HCT116 (cell line): ENCODE measurements at regions not wholly inside any gene's neighbourhood (a gene's known extent, or its start where the extent isn't known, plus 50 kb on each side); places are given as distances from the start of the nearest gene placed in this dataset.

Source experiments
- ATAC-seq: fragments of 200-7000 bp; cut with Tn5 transposase; 2 replicates; pipeline ENCODE4 v1.9.1; 2020; ENCODE audit warnings: mild to moderate bottlenecking, moderate library complexity
- BruUV-seq: library from RNA; stranded (reverse); fragments of 400-500 nt; replicated peaks from 2 replicates; lab custom pipeline; 2021; lab: Mats Ljungman, UMichigan
- CTCF ChIA-PET: fragments of 300-600 bp; sonication (Branson Sonifier 250); formaldehyde crosslinking; loops from one replicate; lab custom pipeline; 2021; ENCODE audit warnings: antibody characterized with exemption; lab: Charles Lee
- POLR2A ChIA-PET: fragments of 300-600, 350-600 bp; sonication (Branson Sonifier 250); formaldehyde crosslinking; loops from one replicate; lab custom pipeline; 2021; ENCODE audit warnings: antibody characterized with exemption; lab: Charles Lee
- RAD21 ChIA-PET, 2 experiments: fragments of 300-600 bp; sonication (Branson Sonifier 250); formaldehyde crosslinking; loops; one replicate each; lab custom pipeline; 2023; ENCODE audit warnings: low total read pairs in 2 of 2; ENCODE audit not compliant: uncharacterized antibody in 2 of 2, unreplicated experiment in 2 of 2, low non-redundant PET in 1 of 2; lab: Charles Lee
- DNase-seq: peaks from one replicate; pipeline ENCODE4 v3.0.0-alpha.2; 2010; ENCODE audit warnings: low read depth, low spot score
- H2AFZ ChIP-seq: fragments of 200-600 bp; shearing (Covaris generic), sonication (generic); 2 replicates; pipeline ENCODE4 v1.6.1; 2017; ENCODE audit warnings: low read depth, mixed run types, mixed read lengths, antibody characterized with exemption, low read length; ENCODE audit not compliant: poor library complexity, severe bottlenecking
- H3K27ac ChIP-seq: 2 replicates; pipeline ENCODE4 v1.5.1; 2012; ENCODE audit warnings: low read depth, low read length
- H3K27me3 ChIP-seq: fragments of 200-600 bp; sonication (generic); 2 replicates; pipeline ENCODE4 v1.6.1; 2016; ENCODE audit warnings: mixed run types, low read length, mixed read lengths; ENCODE audit not compliant: insufficient read depth
- H3K36me3 ChIP-seq, 2 experiments: fragments of 200-500 bp in 1 of 2; fragments of 200-600 bp in 1 of 2; sonication (Bioruptor generic) in 1 of 2; sonication (generic) in 1 of 2; 2 replicates each; pipeline versions ENCODE4 v1.5.1 to v1.6.1; 2014 to 2016; ENCODE audit warnings: low read length in 2 of 2, inconsistent platforms in 1 of 2, mixed read lengths in 1 of 2, mixed run types in 1 of 2; ENCODE audit not compliant: insufficient read depth in 2 of 2, control insufficient read depth in 1 of 2
- H3K4me1 ChIP-seq, 2 experiments: fragments of 200-600 bp in 1 of 2; sonication (generic) in 1 of 2; 2 replicates each; pipeline versions ENCODE4 v1.5.1 to v1.6.1; 2012 to 2017; ENCODE audit warnings: low read length in 2 of 2, inconsistent platforms in 1 of 2, mild to moderate bottlenecking in 1 of 2, mixed read lengths in 1 of 2, mixed run types in 1 of 2, moderate library complexity in 1 of 2; ENCODE audit not compliant: insufficient read depth in 2 of 2, control insufficient read depth in 1 of 2
- H3K4me2 ChIP-seq: fragments of 200-600 bp; sonication (generic); 2 replicates; pipeline ENCODE4 v1.6.1; 2017; ENCODE audit warnings: mixed run types, low read length, mixed read lengths
- H3K4me3 ChIP-seq, 2 experiments: fragments of 200-600 bp in 1 of 2; sonication (generic) in 1 of 2; replicated peaks in 1 of 2; 2 replicates each; pipeline ENCODE4 v1.5.1; 2011 to 2016; ENCODE audit warnings: low read length in 2 of 2, control low read depth in 1 of 2, low read depth in 1 of 2, mild to moderate bottlenecking in 1 of 2, mixed read lengths in 1 of 2, mixed run types in 1 of 2
- H3K79me2 ChIP-seq: fragments of 200-600 bp; sonication (generic); 2 replicates; pipeline ENCODE4 v1.6.1; 2017; ENCODE audit warnings: mild to moderate bottlenecking, mixed run types, low read length, moderate library complexity, mixed read lengths; ENCODE audit not compliant: insufficient read depth
- H3K9ac ChIP-seq: fragments of 200-600 bp; sonication (generic); 2 replicates; pipeline ENCODE4 v1.6.1; 2016; ENCODE audit warnings: low read length, mixed read lengths
- H3K9me2 ChIP-seq: fragments of 200-600 bp; sonication (generic), shearing (Covaris generic); 2 replicates; pipeline ENCODE4 v1.6.1; 2017; ENCODE audit warnings: mixed run types, mild to moderate bottlenecking, moderate library complexity; ENCODE audit not compliant: insufficient read depth
- H3K9me3 ChIP-seq, 2 experiments: fragments of 200-500 bp in 1 of 2; fragments of 200-600 bp in 1 of 2; sonication (Bioruptor generic) in 1 of 2; sonication (generic) in 1 of 2; 2 replicates each; pipeline ENCODE4 v1.6.1; 2014 to 2017; ENCODE audit warnings: low read length in 2 of 2, mixed read lengths in 2 of 2, inconsistent platforms in 1 of 2, low read depth in 1 of 2, mild to moderate bottlenecking in 1 of 2, mixed run types in 1 of 2, moderate library complexity in 1 of 2; ENCODE audit not compliant: control insufficient read depth in 1 of 2, insufficient read depth in 1 of 2
- H4K20me1 ChIP-seq: fragments of 200-600 bp; sonication (generic), shearing (Covaris generic); 2 replicates; pipeline ENCODE4 v1.6.1; 2017; ENCODE audit warnings: mixed run types, mild to moderate bottlenecking, moderate library complexity; ENCODE audit not compliant: insufficient read depth
- CBX3 ChIP-seq: IDR thresholded peaks from 2 replicates; pipeline ENCODE4 v1.6.1; 2012; ENCODE audit warnings: low read depth
- EGR1 ChIP-seq: IDR thresholded peaks from 2 replicates; pipeline ENCODE4 v1.6.1; 2012; ENCODE audit warnings: low read depth
- ELF1 ChIP-seq: IDR thresholded peaks from 2 replicates; pipeline ENCODE4 v1.6.1; 2012; ENCODE audit warnings: low read depth, borderline replicate concordance
- EZH2 ChIP-seq: fragments of 200-600 bp; sonication (generic); IDR thresholded peaks from 2 replicates; pipeline ENCODE4 v1.6.1; 2017; ENCODE audit warnings: antibody characterized with exemption, mixed run types
- EZH2phosphoT487 ChIP-seq: fragments of 200-600 bp; IDR thresholded peaks from 2 replicates; pipeline ENCODE4 v1.6.1; 2018; ENCODE audit warnings: antibody characterized with exemption, borderline replicate concordance
- FOSL1 ChIP-seq: IDR thresholded peaks from 2 replicates; pipeline ENCODE4 v1.6.1; 2012; ENCODE audit warnings: low read depth
- JUND ChIP-seq: IDR thresholded peaks from 2 replicates; pipeline ENCODE4 v1.6.1; 2012
- POLR2AphosphoS5 ChIP-seq: IDR thresholded peaks from 2 replicates; pipeline ENCODE4 v1.6.1; 2011; ENCODE audit warnings: mild to moderate bottlenecking, low read depth, low read length, moderate library complexity
- RAD21 ChIP-seq: IDR thresholded peaks from 2 replicates; pipeline ENCODE4 v1.6.1; 2012; ENCODE audit warnings: low read depth, mild to moderate bottlenecking
- SP1 ChIP-seq: IDR thresholded peaks from 2 replicates; pipeline ENCODE4 v1.6.1; 2012; ENCODE audit warnings: low read depth
- SRF ChIP-seq: IDR thresholded peaks from 2 replicates; pipeline ENCODE4 v1.6.1; 2012; ENCODE audit warnings: low read depth
- TCF7L2 ChIP-seq: IDR thresholded peaks from 2 replicates; pipeline ENCODE4 v1.7.0; 2011; ENCODE audit warnings: borderline replicate concordance, inconsistent platforms; ENCODE audit not compliant: insufficient read depth, insufficient read length; ENCODE audit errors: extremely low read depth
- YY1 ChIP-seq: IDR thresholded peaks from 2 replicates; pipeline ENCODE4 v1.6.1; 2011; ENCODE audit warnings: low read length, low read depth, moderate library complexity, mild to moderate bottlenecking; ENCODE audit not compliant: insufficient replicate concordance; ENCODE audit errors: extremely low read depth
- ZFX ChIP-seq: fragments of 450-650 bp; IDR thresholded peaks from 2 replicates; pipeline ENCODE4 v1.6.1; 2017
- ZNF274 ChIP-seq: fragments of 200-500 bp; sonication (Bioruptor generic); IDR thresholded peaks from 2 replicates; pipeline ENCODE4 v1.6.1; 2014; ENCODE audit warnings: mild to moderate bottlenecking, low read depth, low read length, inconsistent platforms
- intact Hi-C: fragments of 100-400 bp; cut with micrococcal nuclease; formaldehyde crosslinking; loops from 2 replicates; pipeline ENCODE4 v1.10.0; 2022
- TF ChIP-seq, protein P1 (sequence below): IDR thresholded peaks from 2 replicates; pipeline ENCODE4 v1.6.1; 2011; ENCODE audit warnings: mild to moderate bottlenecking, low read length, moderate library complexity; ENCODE audit not compliant: insufficient replicate concordance; ENCODE audit errors: extremely low read depth
- TF ChIP-seq, protein P2 (sequence below): IDR thresholded peaks from 2 replicates; pipeline ENCODE4 v1.6.1; 2012; ENCODE audit warnings: low read depth

DNA sequence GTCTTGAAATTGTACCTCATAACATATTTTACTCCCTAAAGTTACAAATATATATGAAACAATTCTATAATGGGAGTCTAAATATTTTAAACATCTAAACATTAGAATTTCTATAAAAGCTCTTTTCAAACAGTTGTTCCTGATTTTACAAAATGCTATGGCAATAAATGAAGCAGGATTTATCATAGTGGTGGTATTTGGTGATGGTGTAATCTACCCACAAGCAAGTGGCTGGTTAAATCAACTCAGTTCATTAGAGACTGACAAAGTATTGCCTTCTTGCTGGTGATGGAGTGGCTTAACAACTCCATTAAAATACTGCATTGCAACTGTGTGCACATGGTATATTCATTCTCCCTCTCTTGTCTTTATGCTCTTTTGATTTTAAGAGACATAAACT is 138.9 kb downstream of the PMAIP1 start:
- H3K9me2 ChIP-seq = no peaks in the 10 kb centered on the region
- POLR2A ChIA-PET = no interaction called here
- no peak overlapping the region for H3K9ac ChIP-seq
- H4K20me1 ChIP-seq = no peaks in the 10 kb centered on the region
- H3K27ac ChIP-seq = no peak overlapping the region
- H3K4me3 ChIP-seq = no peak overlapping the region
- H3K36me3 ChIP-seq = no peaks in the 10 kb centered on the region
- CTCF ChIA-PET = no interaction called here
- RAD21 ChIA-PET = no interaction called here
- no peak overlapping the region for H2AFZ ChIP-seq
- ATAC-seq = no peak
- no peaks in the 10 kb centered on the region for H3K79me2 ChIP-seq
- no peaks in the 10 kb centered on the region for H3K27me3 ChIP-seq
- BruUV-seq = no TSS peak
- no peak for TF ChIP-seq ZFX
- no peak for TF ChIP-seq EGR1
- TF ChIP-seq YY1 = no peak
- no peak for TF ChIP-seq RAD21
- TF ChIP-seq, protein P1, sequence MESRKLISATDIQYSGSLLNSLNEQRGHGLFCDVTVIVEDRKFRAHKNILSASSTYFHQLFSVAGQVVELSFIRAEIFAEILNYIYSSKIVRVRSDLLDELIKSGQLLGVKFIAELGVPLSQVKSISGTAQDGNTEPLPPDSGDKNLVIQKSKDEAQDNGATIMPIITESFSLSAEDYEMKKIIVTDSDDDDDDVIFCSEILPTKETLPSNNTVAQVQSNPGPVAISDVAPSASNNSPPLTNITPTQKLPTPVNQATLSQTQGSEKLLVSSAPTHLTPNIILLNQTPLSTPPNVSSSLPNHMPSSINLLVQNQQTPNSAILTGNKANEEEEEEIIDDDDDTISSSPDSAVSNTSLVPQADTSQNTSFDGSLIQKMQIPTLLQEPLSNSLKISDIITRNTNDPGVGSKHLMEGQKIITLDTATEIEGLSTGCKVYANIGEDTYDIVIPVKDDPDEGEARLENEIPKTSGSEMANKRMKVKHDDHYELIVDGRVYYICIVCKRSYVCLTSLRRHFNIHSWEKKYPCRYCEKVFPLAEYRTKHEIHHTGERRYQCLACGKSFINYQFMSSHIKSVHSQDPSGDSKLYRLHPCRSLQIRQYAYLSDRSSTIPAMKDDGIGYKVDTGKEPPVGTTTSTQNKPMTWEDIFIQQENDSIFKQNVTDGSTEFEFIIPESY = no peak
- TF ChIP-seq EZH2phosphoT487 = no peak
- TF ChIP-seq, protein P2, sequence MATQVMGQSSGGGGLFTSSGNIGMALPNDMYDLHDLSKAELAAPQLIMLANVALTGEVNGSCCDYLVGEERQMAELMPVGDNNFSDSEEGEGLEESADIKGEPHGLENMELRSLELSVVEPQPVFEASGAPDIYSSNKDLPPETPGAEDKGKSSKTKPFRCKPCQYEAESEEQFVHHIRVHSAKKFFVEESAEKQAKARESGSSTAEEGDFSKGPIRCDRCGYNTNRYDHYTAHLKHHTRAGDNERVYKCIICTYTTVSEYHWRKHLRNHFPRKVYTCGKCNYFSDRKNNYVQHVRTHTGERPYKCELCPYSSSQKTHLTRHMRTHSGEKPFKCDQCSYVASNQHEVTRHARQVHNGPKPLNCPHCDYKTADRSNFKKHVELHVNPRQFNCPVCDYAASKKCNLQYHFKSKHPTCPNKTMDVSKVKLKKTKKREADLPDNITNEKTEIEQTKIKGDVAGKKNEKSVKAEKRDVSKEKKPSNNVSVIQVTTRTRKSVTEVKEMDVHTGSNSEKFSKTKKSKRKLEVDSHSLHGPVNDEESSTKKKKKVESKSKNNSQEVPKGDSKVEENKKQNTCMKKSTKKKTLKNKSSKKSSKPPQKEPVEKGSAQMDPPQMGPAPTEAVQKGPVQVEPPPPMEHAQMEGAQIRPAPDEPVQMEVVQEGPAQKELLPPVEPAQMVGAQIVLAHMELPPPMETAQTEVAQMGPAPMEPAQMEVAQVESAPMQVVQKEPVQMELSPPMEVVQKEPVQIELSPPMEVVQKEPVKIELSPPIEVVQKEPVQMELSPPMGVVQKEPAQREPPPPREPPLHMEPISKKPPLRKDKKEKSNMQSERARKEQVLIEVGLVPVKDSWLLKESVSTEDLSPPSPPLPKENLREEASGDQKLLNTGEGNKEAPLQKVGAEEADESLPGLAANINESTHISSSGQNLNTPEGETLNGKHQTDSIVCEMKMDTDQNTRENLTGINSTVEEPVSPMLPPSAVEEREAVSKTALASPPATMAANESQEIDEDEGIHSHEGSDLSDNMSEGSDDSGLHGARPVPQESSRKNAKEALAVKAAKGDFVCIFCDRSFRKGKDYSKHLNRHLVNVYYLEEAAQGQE = no peak
- no peak for TF ChIP-seq CBX3
- no peak for TF ChIP-seq EZH2
- no peak for TF ChIP-seq TCF7L2
- no peak for TF ChIP-seq ZNF274
- no peak for TF ChIP-seq ELF1
- no peak for TF ChIP-seq SP1
- TF ChIP-seq JUND = no peak
- TF ChIP-seq FOSL1 = no peak
- TF ChIP-seq SRF = no peak
- no peak for TF ChIP-seq POLR2AphosphoS5
- DNase-seq = no peak
- intact Hi-C loops = no loop called here
- H3K9me3 ChIP-seq = no peaks in the 10 kb centered on the region
- H3K4me1 ChIP-seq = peaks cover 0 to 2% of the 10 kb centered on the region in 2 experiments; a peak in 2 of 4 replicates
- H3K4me2 ChIP-seq = no peak overlapping the region
